Fibroblast of gingiva (primary cell): ENCODE measurements at regions not wholly inside any gene's neighbourhood (a gene's known extent, or its start where the extent isn't known, plus 50 kb on each side); places are given as distances from the start of the nearest gene placed in this dataset.

Source experiments
- DNase-seq: peaks from one replicate; pipeline ENCODE4 v3.0.0-alpha.2; 2011; ENCODE audit warnings: low read depth

DNA sequence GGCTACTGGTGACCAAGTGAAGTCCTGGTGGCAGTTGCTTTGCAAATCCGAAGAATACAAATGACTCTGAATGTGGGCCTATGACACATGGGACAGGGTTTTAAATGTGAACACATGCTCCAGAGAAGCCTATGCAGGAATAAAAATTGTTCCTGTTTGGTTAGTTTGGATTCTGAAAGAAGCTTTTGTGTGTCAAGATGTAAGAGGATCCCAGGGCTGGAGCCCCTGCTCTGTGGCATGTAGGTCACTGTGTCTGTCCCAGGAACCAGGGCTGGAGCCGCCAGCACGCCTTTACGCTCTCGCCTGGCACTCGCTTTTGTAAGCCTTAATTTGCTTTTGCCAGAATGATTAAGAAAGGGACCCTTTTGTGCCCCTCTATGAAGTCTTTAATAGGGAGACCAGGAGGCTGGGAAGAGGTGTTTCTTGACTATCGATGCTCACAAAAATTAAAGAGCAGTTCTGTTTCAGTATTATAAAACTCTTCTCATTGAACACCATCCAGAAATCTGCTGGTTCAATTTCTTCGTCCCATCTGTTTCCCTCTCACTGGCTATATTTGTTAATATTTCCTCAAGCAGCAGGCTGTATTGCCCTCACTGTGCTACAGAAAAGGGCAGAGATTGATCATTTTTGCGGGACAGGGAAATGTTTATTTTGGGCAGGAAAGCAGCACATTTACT, 532.7 kb upstream of the POU3F3 start:
- DNase-seq = no peak

DNA sequence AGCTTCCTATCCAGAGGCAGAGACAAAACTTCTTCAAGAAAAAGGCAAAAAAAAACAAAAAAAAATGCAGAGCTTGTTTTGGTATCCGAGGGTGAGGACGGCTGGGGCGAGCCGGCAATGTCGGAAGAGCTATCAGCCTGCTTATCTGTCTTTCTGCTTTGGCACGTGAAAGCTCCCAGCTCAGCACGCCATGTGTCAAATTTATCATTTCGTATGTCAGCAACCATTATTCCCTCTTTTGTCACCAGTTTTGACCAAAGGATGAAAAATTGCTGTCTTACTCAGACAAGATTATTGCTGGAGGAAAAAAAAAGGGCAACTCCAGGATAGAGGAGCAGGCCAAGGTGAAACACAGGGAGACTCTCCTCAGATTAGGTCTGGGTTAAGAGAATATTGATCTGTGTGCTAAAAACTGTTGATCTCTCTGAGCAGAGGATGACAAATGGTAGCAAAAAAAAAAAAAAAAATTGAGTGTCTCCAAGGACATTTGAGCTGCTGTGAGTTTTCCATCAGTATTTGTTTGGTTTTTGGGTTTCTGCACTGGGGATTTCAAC, 532.0 kb upstream of the POU3F3 start:
- DNase-seq = no peak

DNA sequence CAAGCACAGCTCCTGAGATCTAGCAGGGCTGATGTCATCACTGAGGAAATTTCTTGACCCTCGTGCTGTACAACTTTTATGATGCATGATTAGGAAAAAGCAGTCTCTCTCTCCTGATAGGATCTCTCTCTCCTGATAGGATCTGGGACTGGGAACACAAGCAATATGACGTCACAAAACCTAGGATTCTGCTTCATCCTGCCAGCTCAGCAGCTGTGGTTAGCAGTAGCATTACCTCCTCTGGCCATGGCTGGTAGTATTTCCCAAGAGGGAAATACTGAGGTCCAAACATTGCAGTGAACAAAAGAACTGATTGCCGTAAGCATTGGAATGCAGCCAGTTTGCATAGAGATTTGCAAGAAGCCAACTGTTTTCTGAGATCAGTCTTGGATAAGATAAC, 521.2 kb upstream of the POU3F3 start:
- DNase-seq = peak; percentile 53

DNA sequence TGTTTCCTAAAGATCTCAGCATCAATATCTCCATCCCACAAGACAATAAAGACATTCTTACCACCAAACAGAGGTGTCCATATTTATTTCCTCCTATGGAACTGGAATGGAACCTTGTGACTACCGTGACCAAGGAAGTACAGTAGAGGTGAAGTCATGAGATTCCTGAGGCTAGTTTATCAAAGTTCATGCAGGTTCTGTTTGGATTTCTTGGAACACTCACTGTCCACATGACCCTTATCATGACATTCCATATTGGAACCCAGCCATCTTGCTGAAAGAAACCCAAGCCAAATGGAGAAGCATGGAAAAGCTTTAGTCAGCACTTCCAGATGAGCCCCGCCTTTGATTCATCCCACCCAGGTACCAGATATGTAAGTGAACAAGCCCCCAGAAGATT, 516.0 kb upstream of the POU3F3 start:
- DNase-seq = no peak

DNA sequence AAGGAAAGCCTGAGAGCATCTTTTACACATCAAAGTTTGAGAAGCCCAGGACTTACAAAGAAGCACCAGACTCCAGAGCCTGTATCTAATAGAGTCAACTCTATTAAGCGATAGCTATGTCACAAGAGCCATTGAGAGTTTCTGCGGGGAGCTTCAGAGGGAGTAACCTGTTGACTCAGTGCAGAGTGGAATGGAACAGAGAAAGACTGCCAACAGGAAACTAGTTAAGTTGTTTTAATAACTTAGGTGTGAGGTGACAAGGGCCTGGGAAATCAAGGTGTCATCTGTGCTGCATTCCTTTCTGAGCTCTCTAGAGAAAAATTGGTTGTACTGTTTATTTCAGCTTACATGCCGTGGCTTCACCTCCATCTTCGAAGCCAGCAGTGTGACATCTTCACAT, 513.8 kb upstream of the POU3F3 start:
- no peak for DNase-seq

DNA sequence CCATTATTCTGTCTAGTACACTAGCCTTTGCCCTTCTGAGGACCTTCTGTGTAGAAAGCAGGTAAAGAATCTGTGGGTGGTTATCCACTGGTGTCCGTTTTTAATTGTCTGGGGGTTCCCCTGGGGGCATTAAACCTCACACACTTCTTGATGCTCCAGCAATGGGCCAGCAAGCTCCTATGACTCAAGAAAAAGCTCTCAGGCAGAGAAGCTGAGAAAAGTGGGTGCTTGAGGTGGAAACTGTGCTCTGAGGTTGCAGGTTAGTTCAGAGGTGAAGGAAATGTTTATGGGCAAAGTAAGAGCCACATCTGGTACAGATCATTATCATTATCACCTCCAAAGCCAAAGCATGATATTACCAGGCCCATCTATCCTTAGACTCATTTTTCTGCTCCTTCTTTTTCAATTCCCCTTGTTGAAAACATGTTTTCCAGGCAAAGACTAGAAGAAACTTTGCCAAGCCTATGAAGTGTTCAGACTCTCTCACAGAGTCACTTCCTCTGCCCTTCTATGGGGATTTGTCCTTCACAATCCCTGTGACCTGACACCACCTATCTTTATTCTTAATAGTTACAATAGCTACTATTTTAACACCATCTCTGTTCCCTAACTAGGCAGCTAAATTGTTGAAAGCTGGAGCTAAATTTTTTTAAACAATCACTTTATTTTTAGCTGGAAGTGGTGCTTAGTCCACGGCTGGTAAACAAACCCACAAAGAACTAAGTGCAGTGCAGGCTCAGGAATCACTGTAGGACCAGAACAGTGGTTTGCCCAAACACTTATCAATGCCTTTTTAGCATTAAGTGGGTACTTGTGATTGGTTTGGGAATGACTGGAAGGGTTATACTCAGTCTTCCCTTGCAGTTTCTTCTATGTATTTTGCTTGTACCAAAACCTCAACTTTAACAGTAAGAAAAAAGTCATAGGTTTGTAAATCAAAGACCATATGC, 512.8 kb upstream of the POU3F3 start:
- DNase-seq = no peak

DNA sequence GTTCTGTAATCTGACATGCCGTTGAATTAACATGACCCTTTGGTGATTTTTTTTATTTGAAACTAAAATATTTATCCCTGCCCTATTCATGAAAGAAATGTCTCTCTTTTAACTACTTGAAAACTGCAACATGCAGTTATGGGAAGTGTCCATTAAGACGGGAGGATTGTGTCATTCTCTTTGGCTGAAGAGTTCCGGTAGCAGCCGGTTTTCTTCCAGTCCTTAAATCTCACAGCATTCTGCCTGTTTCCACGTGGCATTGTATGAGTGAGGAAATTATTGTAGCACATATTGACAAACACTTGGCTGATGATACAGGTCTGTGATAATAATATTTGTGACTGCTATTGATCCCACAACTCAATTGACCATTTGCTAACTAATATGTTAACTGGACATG, 509.6 kb upstream of the POU3F3 start:
- DNase-seq = no peak

DNA sequence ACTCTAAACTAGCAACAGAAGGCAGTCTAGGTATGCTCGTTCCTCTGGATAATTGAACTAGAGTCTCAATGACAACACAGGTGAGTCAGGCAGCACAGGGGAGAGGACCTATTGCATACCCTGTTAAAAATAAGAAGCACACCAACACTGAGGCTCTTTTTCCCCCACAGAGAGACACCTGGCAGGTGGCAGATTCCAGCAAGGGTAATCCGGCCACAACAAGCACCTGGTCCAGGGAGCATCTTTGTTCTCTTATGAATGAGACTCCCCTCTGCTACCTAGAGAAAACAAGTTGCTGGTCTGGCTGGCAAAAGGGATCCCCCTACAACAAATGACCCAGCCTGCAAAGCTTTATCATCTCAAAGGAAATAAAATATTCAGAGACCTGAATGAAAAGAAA, 508.9 kb upstream of the POU3F3 start:
- no peak for DNase-seq

DNA sequence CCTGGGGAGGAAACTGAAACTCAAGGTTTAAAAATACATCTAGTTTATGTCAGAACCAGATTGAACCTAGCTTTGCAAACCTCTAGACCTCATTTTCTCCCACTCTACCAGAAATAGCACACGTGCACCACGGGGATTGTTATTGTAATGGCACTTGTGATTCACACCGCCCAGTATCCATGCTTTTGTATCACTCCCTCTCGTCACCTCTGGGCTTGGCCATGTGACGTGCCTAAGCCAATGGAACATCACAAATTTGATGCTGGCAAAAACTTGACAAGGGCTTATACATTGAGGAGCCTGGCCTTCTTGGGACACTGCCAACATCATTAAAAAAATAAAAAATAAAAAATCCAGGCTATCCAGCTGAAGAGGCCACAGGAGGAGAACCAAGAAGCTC, 495.8 kb upstream of the POU3F3 start:
- no peak for DNase-seq

DNA sequence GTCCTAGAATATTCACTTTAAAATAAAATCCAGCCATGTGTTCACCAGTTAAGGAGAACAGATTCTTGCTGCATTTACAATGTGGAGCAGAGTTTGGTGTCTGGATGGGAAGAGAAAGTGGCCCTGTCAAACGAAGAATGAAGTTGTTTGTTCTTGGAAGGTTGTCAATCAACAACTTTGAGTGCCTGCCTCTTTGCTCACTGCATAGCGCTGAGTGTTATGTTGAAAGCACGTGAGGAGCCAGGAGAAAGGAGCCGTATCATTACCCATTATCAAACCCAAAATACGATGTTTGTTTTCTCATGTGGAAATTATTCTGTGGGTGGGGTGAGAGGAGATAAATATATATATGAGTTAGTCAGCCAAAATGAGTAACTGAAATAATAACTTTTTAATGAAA, 492.5 kb upstream of the POU3F3 start:
- DNase-seq = no peak

- no peak for DNase-seq
Observed at GRCh38 chr2:104368089-104368488, 485.8 kb upstream of the POU3F3 start.

- no peak for DNase-seq
Observed at GRCh38 chr2:104371087-104371781, 482.7 kb upstream of the POU3F3 start.

DNA sequence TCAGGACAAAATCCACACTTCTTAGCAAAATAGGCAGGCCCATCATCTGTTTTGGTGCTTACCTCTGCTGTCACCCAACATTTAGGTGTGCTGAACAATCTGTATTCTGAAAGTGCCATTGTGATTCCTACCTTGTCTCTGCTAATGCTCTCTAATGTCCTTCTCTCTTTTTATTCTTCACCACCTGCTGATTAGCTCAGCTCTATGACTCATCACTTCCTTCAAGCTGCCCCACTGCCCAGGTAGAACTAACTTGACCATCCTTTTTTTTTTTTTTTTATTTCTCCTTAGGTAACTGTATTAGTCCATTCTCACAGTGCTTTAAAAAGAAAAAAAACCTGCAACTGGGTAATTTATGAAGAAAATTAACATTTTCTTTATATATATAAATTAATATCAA, 478.7 kb upstream of the POU3F3 start:
- DNase-seq = no peak

DNA sequence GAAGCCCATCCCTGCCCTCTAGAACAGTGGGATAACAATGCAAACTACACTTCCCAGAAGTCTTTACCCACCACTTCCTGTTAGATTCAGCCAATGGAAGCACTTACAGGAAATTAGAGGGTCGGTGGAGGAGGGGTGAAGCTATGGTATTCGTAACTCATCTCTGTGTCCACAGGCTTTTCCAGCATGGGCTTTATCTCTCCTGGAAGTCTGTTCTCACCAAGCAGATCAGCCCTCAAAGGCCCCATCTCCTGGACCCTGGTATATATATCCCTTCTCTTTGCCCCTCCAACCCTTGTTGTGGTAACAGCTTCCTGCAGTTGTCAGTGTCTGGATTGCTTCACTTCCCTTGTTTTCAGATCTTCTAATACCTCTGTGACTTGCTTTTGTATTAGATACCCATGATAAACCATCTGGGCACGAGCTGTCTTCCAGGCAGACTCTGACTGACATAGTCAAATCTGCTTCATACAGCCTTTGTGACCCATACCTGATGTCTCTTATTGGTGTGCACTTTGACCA, 475.0 kb upstream of the POU3F3 start:
- DNase-seq = peak; percentile 34

- DNase-seq = no peak
Observed at GRCh38 chr2:104384961-104385360, 469.0 kb upstream of the POU3F3 start.

- no peak for DNase-seq
Observed at GRCh38 chr2:104385743-104386142, 468.2 kb upstream of the POU3F3 start.

DNA sequence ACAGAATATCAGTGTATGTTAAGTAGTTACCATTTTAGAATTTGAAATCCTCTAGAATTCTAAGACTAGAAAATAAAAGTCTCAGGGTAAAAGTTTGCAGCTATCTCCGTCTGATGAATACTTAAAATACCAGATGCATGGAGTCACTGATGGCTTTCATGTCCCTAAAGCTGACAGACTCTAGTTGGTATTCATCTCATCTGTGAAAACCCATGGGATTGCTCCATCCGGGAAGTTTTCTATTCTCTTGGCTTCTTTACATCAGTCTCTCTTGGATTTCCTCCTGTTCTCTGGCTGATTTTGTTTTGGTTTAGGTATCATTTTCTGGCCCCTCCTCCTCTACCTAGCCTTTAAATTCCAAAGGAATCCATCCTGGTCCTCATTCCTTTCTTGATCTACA, 465.6 kb upstream of the POU3F3 start:
- DNase-seq = peak; percentile 14

GRCh38 chr2:104402825-104403224, 451.1 kb upstream of the POU3F3 start:
- no peak for DNase-seq

GRCh38 chr2:104404526-104404925, 449.4 kb upstream of the POU3F3 start:
- DNase-seq = no peak

DNA sequence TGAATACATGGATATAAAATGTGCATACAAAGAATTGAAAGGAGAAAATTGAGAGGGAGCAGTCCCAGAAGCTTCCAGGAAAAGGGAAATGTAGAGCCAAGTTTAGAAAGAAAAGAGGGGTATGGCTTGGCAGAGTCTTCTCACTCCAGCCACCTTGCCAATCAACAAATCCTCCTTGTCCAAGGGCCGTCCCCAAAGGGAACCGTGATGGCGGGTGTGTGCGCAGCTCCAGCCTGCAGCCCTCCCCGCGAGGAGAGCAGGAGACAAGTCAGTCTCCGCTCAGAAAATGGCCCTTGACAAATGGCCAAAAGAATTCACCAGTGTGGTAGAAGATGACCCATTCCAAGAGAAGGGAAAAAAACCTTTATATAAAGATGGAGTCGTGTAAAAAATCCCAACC, 448.3 kb upstream of the POU3F3 start:
- DNase-seq = no peak

- peak; percentile 33 for DNase-seq
Observed at GRCh38 chr2:104406261-104406726, 447.6 kb upstream of the POU3F3 start.

DNA sequence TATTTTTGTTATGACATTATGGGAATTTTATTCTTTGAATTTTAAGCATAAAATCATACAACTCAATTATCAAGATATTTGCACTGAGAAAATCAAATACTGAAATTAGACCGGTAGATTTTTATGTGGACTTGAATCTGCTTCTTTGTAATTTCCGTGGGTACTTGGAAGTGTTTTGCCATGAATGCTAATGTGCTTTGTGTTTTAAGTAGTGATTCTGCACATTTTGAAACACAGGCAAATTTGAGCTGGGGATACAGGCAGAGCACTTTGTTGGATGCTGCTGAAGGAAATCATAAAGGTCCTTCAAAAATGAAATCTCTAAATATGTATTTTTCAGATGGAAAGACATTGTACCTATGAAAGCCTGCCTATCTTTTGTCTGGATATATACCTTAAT, 446.3 kb upstream of the POU3F3 start:
- no peak for DNase-seq
